Body of pancreas (tissue), 4 donors: ENCODE measurements at regions not wholly inside any gene's neighbourhood (a gene's known extent, or its start where the extent isn't known, plus 50 kb on each side); places are given as distances from the start of the nearest gene placed in this dataset.

ENCODE experiments used
- POLR2A ChIP-seq, 3 donors: fragments of 450-650 bp; IDR thresholded peaks; one replicate each; pipeline ENCODE4 v1.6.1; 2016; ENCODE audit warnings: antibody characterized with exemption in 3 of 3, mild to moderate bottlenecking in 2 of 3
- TF ChIP-seq, protein P1 (sequence below), 7 experiments: fragments of 450-650 bp in 4 of 7; fragments of 200-600 bp in 3 of 7; sonication (generic) in 3 of 7; IDR thresholded peaks; one replicate each; pipeline ENCODE4 v1.5.1; 2016 to 2019; ENCODE audit warnings: antibody characterized with exemption in 7 of 7

DNA sequence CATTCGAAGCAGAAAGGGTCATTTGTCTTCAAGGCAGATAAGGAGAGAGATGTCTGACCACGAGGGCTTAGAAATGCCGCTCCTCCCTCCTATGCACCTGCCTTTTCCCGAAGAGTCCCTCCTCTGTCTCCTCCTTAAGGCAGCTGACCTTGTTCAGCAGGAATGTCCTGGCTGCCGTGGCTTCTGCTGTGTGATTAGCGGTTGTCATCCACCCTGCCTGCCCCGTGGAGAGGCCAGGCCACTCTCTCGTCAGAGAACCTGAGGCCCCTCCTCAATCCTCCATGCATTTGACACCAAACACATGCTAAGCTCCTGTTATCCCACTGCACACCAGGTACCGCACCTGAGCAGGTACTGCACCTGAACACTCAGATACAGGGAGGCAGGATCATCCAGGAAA is 834.6 kb downstream of the TBC1D22A start:
- TF ChIP-seq POLR2A (IDR thresholded peaks at IDR 0.05) = no peak
- TF ChIP-seq, protein P1, sequence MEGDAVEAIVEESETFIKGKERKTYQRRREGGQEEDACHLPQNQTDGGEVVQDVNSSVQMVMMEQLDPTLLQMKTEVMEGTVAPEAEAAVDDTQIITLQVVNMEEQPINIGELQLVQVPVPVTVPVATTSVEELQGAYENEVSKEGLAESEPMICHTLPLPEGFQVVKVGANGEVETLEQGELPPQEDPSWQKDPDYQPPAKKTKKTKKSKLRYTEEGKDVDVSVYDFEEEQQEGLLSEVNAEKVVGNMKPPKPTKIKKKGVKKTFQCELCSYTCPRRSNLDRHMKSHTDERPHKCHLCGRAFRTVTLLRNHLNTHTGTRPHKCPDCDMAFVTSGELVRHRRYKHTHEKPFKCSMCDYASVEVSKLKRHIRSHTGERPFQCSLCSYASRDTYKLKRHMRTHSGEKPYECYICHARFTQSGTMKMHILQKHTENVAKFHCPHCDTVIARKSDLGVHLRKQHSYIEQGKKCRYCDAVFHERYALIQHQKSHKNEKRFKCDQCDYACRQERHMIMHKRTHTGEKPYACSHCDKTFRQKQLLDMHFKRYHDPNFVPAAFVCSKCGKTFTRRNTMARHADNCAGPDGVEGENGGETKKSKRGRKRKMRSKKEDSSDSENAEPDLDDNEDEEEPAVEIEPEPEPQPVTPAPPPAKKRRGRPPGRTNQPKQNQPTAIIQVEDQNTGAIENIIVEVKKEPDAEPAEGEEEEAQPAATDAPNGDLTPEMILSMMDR (IDR thresholded peaks at IDR 0.05) = no peak
